22Rv1 (cell line): ENCODE measurements at regions not wholly inside any gene's neighbourhood (a gene's known extent, or its start where the extent isn't known, plus 50 kb on each side); places are given as distances from the start of the nearest gene placed in this dataset.

Source experiments
- ZFX ChIP-seq: fragments of 450-650 bp; IDR thresholded peaks from 2 replicates; pipeline ENCODE4 v1.6.1; 2017; ENCODE audit warnings: antibody characterized with exemption, borderline replicate concordance
- TF ChIP-seq, protein P1 (sequence below): fragments of 450-650 bp; IDR thresholded peaks from 2 replicates; pipeline ENCODE4 v1.5.1; 2017; ENCODE audit warnings: mild to moderate bottlenecking

DNA sequence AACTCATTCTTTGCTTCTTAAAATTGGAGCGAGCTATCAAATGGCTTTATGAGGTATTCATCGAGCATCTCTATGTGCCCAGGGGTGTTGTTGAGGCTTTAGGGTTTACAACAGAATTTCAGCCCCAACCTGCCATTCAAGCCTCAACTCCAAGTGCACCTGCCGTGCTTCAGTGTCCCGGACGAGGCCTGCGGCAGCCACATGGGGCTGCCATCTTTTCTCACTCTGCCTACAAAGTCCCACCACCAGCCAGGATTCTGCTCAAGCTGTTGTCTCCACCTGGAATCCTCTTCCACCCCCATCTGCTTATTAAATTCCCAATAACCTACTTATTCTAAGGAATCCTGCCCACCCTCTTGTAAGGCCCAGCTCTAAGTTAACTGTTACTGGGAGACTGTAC lies 242.4 kb downstream of the OPA1 start:
- TF ChIP-seq, protein P1, sequence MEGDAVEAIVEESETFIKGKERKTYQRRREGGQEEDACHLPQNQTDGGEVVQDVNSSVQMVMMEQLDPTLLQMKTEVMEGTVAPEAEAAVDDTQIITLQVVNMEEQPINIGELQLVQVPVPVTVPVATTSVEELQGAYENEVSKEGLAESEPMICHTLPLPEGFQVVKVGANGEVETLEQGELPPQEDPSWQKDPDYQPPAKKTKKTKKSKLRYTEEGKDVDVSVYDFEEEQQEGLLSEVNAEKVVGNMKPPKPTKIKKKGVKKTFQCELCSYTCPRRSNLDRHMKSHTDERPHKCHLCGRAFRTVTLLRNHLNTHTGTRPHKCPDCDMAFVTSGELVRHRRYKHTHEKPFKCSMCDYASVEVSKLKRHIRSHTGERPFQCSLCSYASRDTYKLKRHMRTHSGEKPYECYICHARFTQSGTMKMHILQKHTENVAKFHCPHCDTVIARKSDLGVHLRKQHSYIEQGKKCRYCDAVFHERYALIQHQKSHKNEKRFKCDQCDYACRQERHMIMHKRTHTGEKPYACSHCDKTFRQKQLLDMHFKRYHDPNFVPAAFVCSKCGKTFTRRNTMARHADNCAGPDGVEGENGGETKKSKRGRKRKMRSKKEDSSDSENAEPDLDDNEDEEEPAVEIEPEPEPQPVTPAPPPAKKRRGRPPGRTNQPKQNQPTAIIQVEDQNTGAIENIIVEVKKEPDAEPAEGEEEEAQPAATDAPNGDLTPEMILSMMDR: no peak
- no peak for TF ChIP-seq ZFX
